Jurkat, Clone E6-1 (cell line): ENCODE measurements at regions not wholly inside any gene's neighbourhood (a gene's known extent, or its start where the extent isn't known, plus 50 kb on each side); places are given as distances from the start of the nearest gene placed in this dataset.

Experiments
- DNase-seq: peaks from one replicate; pipeline ENCODE4 v3.0.0-alpha.2; 2011; ENCODE audit warnings: low read depth, low spot score
- H3K4me3 ChIP-seq: 2 replicates; pipeline ENCODE4 v1.5.1; 2011; ENCODE audit warnings: mild to moderate bottlenecking, low read length, control low read depth, moderate library complexity

DNA sequence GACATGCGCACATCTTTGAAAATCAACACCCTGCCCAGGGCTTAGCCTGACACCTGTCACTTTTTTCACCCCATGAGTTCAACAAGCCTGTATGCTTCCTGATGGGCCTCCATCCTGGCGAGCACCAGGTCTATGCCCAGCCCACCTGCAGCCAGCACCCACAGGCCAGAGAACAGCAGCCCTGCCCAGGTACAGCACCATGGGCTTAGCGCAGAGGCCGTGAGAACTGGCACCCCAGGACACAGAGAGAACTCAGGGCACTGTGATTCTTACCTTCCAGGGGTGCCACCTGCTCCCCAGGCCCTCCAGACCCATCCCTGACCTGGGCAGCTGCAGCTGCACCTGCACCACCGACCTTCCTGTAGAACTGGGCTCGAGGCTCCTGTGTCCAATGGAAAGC, 536.6 kb downstream of the TCERG1L start:
- DNase-seq = no peak
- H3K4me3 ChIP-seq = no peak overlapping the region

DNA sequence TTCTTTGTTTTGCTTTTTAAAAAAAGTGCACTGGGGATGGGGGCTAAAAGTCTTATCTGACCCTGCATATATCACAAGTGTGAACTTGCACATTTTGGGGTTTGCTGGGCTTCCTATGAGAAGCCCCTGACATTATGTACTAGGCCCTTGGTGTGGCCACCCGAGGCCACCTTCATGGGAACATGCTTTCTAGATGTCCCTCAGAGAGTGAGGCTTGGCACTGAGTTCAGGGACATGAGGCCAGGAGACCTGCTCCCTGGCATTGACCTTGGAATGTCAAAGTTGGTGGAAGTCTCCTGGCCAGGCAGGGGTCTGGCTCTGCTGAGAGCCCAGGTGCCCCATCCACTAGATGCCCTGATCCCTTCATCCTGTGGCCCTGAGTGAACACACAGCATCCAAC, 536.2 kb downstream of the TCERG1L start:
- DNase-seq = no peak
- H3K4me3 ChIP-seq = no peak overlapping the region

DNA sequence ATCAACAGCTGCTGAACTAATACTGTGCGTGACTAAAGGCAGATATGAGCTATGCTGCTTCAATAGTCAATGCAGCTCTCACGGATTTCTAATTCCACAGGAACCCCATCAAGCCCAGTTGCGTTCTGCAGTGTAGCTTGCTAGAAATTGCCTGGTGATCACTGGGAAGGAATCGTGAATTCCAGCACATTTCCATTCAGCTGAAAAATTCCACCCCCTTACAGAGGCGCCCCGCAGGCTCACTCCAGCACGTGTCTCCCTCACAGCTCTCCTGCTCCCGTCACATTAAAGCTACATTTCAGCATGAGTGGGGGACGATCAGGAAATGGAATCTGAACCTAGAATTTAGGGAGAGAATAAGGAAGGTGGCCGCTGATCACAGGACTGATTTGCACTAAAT, 534.8 kb downstream of the TCERG1L start:
- no peak for DNase-seq

DNA sequence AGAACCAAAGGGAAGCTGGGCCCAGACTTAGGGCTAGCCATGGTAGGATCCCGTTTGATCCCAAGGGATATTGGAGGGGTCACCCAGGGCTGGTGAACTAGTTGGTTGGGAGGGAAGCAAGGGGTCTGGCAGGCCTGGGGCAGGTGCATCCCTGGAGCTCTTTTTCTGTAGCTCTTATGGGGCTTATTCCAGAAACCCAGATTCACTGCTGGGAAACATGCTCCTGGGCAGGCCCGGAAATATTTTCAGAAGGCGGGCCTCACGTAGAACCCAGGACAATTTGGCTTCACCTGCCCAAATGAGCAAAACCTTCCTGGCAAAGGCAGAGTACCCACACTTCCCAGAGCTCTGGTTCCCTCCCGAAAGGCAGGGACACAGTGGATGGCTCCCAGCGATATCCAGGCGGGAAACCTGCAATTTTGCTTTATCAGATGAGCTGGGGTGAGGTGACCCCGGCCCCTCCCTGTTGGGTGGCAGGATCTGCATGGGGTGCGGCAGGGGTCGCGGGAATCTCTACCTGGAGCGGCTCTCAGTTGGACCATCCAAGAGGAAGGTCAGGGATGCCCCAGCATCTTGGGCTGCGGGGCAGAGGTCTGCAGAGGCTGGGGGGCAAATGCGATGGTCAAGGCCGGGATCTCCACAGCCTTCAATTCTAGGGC, 533.9 kb downstream of the TCERG1L start:
- DNase-seq = no peak
- no peak overlapping the region for H3K4me3 ChIP-seq

More for the DNA sequence above, 534.8 kb downstream of the TCERG1L start:
- no peak overlapping the region for H3K4me3 ChIP-seq

DNA sequence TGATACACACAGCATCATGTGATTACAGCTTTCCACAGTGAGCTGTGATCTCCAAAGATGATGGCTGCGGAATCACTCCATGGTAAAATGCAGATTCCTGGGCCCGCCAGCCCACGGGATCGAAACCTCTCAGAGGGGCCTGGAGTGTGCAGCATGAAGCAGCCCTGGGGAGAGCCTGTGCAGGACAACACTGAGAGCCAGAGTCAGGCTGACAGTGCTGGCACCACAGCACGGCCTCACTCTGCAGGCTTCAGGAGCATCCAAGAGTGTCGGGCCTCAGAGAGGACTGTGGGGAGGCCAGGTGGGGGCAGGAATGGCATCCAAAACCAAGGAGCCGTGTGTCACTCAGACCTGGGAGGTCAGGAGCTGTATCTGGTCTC, 533.4 kb downstream of the TCERG1L start:
- DNase-seq = no peak
- no peak overlapping the region for H3K4me3 ChIP-seq

DNA sequence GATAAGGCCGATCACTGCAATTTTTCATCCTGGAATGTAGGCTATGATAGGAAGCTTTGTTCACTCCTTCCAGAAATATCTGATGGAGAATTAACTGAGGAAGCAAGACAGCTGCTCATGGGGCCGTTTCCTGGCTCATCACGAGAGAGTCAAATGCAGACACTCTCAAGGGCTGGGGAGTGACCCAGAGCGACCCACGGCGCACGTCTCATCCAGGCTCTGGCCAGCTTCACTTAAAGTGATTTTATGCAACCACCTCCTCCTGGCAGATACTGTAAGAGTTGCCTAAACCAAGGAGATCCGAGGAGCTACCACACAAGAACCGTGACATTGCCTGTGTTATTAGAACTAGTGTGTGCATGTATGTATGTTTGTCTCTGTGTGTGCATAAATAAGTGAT, 530.8 kb downstream of the TCERG1L start:
- no peak overlapping the region for H3K4me3 ChIP-seq
- DNase-seq = no peak

DNA sequence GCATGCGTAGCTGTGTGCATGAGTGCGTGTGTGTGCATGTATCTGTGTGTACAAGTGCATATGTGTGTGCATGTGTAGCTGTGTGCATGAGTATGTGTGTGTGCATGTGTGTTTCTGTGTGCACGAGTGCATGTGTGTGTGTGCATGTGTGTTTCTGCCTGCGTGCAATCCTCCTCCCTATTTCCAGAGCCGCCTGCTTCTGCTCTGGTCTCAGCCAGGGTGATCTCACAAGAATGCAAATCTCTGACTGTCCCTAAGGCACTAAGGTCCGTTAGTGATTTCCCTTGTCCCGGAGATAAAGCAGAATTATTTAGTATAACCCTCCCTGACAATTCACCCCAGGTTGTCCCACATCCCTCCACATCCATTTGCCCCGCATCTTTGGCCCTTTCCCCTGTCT, 530.3 kb downstream of the TCERG1L start:
- DNase-seq = no peak
- H3K4me3 ChIP-seq = no peak overlapping the region

DNA sequence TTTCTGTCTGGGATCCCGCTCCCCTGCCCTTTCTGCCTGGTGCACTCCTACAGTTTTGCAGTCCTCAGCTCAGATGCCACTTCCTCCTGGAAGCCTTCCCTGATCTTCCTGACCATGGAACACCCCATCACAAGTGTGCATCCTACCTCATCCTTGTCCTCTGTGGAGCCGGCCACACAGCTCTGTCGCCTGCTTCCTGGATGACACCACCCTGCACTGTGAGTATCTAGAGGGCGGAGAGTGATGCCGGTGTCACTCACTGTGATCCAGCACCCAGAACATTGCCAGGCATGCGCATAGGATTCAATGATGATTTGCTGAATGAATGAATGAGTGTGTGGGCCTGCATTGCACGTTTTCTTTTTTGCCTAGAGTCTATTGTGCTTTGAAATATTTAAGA, 529.9 kb downstream of the TCERG1L start:
- no peak overlapping the region for H3K4me3 ChIP-seq
- no peak for DNase-seq

DNA sequence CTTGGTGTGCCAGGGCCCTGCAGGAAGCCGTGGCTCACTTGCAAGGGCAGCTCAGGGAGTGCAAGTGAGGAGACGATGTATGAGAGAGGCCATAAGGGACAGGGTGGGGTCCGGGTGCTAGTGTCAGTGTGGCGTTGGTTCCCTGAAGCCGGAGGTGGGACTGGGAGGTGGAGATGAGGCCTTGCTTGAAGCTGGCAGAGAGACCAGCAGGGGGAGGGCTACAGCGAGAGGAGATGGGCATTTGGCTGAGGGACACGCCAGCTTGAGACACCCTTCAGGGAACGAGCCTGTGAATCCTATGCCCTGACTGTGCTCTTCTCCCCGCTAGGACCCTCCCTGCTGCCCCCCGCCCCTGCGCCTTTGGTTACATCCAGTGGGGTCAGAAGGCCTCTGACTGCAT, 529.1 kb downstream of the TCERG1L start:
- DNase-seq = no peak
- no peak overlapping the region for H3K4me3 ChIP-seq

DNA sequence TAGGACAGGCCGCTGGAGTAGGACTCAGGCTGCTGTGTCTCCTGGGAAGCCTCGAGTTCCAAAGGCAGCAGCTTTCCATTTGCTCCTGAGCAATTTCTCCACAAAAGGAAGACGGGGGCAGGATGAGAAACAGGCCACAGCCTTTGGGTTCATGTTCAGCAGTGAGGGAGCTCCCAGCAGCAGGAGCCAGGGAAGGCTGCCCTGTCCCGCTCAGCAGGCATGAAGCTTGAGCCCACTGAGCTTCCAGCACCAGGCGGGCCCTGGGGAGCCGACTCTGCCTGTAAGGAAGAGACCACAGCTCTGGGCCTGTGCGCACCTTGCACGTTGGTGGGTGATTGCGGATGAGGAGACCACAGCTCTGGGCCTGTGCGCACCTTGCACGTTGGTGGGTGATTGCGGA, 527.2 kb downstream of the TCERG1L start:
- no peak for DNase-seq
- H3K4me3 ChIP-seq = no peak overlapping the region

DNA sequence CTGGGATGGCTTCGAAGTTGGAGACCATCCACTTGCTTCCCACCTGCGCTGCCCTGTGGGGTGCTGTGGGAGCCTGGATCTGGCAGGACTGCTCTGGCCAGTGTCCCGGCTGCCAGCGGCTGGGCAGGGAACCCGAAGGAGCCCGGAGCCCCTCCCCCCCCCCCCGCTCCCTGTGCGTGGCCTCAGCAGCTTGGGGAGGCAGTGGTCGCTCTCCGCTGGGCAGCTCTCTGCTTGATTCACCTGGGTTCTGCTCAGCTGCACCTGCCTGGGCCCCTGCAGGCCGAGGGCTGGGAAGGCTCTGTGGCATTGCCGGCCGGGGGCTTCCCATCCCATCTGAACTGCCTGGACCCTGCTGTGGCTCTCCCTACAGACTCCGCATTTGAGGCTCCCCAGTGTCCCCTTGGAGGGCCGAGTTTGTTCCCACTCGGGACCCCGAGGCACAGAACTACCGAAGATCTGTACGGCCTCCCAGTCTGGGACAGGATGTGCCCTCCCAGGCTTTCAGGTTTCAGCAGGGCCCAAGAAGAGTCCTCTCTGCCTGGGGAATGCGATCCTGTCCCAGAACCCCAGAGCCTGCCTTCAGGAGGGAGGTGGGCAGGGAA, 525.1 kb downstream of the TCERG1L start:
- no peak for DNase-seq
- no peak overlapping the region for H3K4me3 ChIP-seq

DNA sequence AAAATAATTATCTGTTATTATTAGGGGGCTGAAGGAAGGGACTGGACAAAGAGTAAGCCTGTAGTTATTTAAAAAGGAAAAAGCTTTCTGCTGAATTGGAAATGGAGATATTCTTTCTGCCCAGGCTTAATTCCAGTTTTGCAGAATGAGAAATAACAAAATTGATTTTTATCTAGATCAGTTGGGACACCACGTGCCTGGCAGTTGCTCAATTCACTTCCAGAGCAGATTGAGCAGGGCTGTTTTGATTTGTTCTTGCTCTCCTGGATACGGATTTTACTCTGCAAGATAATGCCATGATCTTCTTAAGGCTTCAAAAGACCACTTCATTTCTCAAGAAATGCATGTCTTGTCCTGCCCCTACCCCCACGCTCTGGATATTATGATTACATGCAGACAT, 524.3 kb downstream of the TCERG1L start:
- no peak for DNase-seq
- H3K4me3 ChIP-seq = no peak overlapping the region

DNA sequence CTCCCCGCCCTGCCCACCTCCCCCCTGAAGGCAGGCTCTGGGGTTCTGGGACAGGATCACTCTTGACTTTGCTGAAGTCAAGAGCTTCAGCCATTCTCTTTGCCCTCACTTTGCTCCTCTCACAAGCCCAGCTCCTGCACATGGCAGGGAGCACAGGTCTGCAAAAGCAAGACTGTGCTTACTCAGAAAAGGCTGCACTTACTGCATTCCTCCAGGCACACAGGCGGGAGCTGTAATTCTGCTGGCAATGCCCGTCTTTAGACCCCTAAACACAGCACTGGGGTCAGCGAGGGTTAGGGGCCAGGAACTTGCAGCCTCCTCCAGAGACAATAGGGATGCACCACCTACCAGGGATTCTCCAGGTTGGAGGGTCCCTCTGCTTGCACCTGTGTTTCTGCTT, 523.7 kb downstream of the TCERG1L start:
- H3K4me3 ChIP-seq = no peak overlapping the region
- no peak for DNase-seq

DNA sequence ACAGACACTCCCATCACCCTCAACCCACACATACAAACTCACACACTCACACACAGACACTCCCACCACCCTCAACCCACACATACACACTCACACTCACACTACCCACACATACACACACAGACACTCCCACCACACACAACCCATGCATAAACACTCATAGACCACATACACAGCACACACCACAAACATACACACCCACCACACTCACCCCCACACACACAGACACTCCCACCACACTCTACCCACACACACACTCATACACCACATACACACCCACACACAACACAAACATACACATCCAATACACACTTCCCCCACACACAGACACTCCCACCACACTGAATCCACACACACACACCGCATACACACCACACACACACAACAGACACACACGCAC, 521.2 kb downstream of the TCERG1L start:
- H3K4me3 ChIP-seq = no peak overlapping the region
- no peak for DNase-seq

DNA sequence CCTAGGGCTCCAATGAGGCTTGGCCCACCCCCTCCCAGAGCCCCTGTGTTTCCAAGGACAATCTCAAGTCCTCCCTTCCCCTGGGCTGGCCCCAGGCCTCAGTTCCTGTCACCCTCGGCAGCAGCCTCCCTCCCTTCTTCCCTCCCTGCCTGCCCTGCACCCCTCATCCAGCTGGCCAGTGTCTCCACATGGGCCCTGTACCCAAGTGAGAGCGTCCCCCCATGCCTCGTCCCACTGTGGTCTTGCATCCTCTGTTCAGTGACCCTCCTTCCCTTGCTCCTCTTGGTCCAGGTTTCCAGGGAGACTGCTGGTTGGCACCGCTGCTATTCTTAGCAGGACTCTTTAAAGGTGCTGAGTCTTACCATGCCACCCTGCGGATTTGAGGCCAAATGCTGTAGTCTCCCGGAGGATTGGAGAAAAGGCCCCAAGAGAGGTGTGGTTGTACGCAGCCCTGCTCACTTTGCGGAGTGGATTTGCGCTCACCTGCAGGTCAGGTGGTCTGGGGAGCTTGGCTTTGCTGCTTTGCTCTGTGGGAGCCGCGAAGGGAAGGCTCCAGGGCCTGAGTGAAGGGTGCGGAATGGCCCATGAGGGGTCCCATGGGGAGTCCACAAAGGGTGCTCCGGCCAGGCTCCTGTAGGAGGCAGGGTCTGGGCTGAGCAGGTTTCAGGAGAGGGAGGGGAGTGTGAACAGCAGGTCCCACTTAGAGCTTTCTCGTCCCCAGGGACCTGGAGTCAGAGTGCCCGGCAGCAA, 519.2 kb downstream of the TCERG1L start:
- no peak overlapping the region for H3K4me3 ChIP-seq
- no peak for DNase-seq

DNA sequence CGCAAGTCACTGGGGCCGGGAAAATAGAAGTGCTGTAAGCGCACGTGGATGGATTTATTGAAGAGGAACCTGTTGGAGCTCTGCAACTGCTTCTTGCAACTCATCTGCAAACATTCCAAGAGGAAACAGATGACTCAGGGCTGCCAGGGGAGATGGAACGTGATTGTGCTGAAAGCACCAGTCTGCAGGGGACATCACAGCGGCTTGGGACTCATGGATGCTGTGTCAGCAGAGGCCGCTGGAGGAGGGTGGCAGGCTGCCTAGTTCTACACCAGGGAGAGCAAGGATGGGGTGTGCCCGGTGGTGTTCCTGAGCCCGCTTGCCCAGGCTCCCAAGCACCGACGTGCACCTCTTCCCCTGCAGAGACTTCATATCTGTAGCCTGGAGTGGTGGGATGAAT, 515.7 kb downstream of the TCERG1L start:
- DNase-seq = no peak

DNA sequence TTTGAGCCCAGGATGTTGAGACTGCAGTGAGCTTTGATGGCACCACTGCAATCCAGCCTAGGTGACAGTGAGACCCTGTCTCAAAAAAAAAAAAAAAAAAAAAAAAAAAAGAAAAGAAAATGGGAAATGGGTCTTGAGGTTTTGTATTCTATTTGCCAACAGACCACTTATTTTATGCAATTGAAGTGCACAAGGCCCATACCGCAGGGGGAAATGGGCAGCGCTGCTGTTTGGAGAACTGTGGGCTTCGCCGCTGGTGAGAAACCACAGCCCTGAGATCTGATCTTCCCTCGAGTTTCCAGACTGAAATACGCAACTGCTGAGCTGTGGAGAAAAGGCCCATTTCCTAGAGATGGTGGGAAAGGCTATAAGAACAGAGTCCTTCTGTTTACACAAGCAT, 512.0 kb downstream of the TCERG1L start:
- H3K4me3 ChIP-seq = no peak overlapping the region
- DNase-seq = no peak

More for the DNA sequence above, 515.7 kb downstream of the TCERG1L start:
- no peak overlapping the region for H3K4me3 ChIP-seq

DNA sequence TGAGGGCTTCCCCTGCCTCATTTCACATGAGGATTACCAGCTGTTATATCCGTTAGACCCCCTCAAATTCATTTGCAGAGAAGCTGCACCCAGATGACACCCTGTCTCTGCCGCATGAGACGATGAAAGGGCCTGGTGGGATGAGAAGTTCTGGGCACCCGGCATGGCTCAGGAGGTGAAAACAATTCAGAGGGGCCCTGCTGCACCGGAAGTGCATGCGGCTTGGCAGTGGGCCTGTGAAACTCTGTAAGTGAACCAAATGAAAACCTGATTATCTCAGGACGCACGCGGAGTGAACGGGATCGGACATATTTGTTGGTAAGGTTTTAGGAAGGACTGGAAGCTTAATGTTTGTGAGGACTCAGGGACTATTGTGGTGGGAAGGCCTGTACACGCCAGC, 511.2 kb downstream of the TCERG1L start:
- H3K4me3 ChIP-seq = no peak overlapping the region
- DNase-seq = no peak

DNA sequence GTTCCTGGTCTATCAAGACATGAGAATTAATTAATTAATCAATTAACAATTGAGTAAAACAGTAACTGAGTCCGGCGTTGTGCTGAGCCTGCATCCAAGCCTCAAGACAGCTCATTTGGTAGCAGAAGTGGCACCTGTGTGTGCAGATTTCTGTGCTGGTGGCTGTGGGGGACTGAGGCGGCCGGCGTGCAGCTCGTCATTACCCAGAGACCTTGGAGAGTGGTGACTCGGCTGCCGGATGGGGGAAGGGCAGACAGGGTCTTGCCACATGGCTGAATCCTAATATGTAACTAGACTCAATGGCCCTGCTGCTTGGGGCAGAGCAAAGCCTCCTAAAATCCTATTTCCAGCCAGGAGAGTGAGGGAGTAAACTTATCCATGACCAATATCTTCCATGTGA, 510.2 kb downstream of the TCERG1L start:
- no peak for DNase-seq
- H3K4me3 ChIP-seq = no peak overlapping the region

DNA sequence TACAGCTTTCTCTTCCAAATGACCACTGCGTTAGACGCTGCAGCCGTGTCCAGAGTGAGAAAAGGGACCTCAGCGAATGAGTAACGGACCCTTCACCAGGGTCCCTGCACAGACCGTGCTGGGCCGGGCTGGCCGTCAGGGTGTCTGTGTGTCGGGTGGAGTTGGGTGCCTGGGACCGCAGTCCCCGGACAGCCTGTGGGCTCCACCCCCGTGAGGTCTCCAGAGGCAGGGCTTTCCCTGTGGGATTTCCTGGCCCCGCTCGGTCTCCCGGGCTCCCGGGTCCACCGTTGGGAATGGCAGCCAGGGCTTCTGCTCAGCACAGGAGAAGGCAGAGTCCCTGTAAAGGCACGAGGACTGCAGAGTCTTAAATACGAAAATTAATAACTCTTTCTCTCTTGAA, 509.7 kb downstream of the TCERG1L start:
- DNase-seq = no peak
- no peak overlapping the region for H3K4me3 ChIP-seq

DNA sequence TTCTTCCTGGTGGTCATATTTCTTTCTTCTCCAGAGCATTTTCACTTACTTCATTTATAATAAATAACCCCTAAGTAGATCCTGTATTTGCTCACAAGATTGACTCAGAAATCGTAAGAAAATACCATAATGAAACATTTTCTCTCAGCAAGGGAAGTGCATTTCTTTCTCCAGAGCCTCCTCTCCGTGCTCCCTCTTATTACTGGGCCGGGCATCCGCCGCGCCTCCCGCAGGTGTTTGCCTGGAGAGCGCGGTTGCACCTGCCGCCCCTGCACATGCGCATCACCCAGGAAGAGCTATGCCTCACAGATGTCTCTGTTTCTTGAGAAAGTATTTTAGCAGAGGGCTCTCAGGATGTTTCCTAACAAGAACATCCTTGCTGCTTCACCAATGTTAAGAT, 509.2 kb downstream of the TCERG1L start:
- H3K4me3 ChIP-seq = no peak overlapping the region
- DNase-seq = no peak
